ENCODE measurements at regions not wholly inside any gene's neighbourhood (a gene's known extent, or its start where the extent isn't known, plus 50 kb on each side); places are given as distances from the start of the nearest gene placed in this dataset.

- DNase-seq: no peak
Observed at GRCh38 chr6:104614394-104614793, 245.3 kb downstream of the HACE1 start.

- DNase-seq: peak; percentile 58
Observed at GRCh38 chr6:104613416-104614001, 246.2 kb downstream of the HACE1 start.

GRCh38 chr6:104612541-104612940 lies 247.2 kb downstream of the HACE1 start:
- no peak for DNase-seq

- no peak for DNase-seq
Observed at GRCh38 chr6:104608101-104608500, 251.6 kb downstream of the HACE1 start.

GRCh38 chr6:104607501-104607900 lies 252.2 kb downstream of the HACE1 start:
- no peak for DNase-seq

- DNase-seq: no peak
Observed at GRCh38 chr6:104606361-104606760, 253.4 kb downstream of the HACE1 start.

- peak; percentile 48 for DNase-seq
Observed at GRCh38 chr6:104604685-104605084, 255.0 kb downstream of the HACE1 start.

- no peak for DNase-seq
Observed at GRCh38 chr6:104603108-104603745, 256.5 kb downstream of the HACE1 start.

GRCh38 chr6:104601721-104602120 lies 258.0 kb downstream of the HACE1 start:
- DNase-seq: no peak

- DNase-seq: no peak
Observed at GRCh38 chr6:104601131-104601651, 258.5 kb downstream of the HACE1 start.

GRCh38 chr6:104600639-104600931 lies 259.1 kb downstream of the HACE1 start:
- DNase-seq: no peak

- no peak for DNase-seq
Observed at GRCh38 chr6:104599821-104600638, 259.7 kb downstream of the HACE1 start.

- peak; percentile 81 for DNase-seq
Observed at GRCh38 chr6:104597541-104598050, 262.1 kb downstream of the HACE1 start.

GRCh38 chr6:104596091-104596490 lies 263.6 kb downstream of the HACE1 start:
- no peak for DNase-seq

GRCh38 chr6:104595311-104595820 lies 264.4 kb downstream of the HACE1 start:
- DNase-seq: peak; percentile 74

GRCh38 chr6:104591573-104592334 lies 268.0 kb downstream of the HACE1 start:
- DNase-seq: no peak

GRCh38 chr6:104589940-104590339 lies 269.8 kb downstream of the HACE1 start:
- DNase-seq: no peak

- DNase-seq: no peak
Observed at GRCh38 chr6:104585646-104586045, 274.1 kb downstream of the HACE1 start.

- DNase-seq: no peak
Observed at GRCh38 chr6:104580452-104580851, 279.3 kb downstream of the HACE1 start.

GRCh38 chr6:104579310-104579863 lies 280.3 kb downstream of the HACE1 start:
- DNase-seq: no peak

GRCh38 chr6:104575536-104575935 lies 284.2 kb downstream of the HACE1 start:
- DNase-seq: no peak

GRCh38 chr6:104574135-104574750 lies 285.5 kb downstream of the HACE1 start:
- DNase-seq: no peak

Measured in fibroblast of skin of scalp (primary cell).